ENCODE measurements at regions not wholly inside any gene's neighbourhood (a gene's known extent, or its start where the extent isn't known, plus 50 kb on each side); places are given as distances from the start of the nearest gene placed in this dataset.

- TF ChIP-seq POLR2AphosphoS5 (IDR thresholded peaks at IDR 0.05; ENCODE audit: low read depth, low read length): no peak
- TF ChIP-seq TAF1 (IDR thresholded peaks at IDR 0.05; ENCODE audit: borderline replicate concordance, insufficient read depth, low read length): no peak
- TF ChIP-seq, protein P1, sequence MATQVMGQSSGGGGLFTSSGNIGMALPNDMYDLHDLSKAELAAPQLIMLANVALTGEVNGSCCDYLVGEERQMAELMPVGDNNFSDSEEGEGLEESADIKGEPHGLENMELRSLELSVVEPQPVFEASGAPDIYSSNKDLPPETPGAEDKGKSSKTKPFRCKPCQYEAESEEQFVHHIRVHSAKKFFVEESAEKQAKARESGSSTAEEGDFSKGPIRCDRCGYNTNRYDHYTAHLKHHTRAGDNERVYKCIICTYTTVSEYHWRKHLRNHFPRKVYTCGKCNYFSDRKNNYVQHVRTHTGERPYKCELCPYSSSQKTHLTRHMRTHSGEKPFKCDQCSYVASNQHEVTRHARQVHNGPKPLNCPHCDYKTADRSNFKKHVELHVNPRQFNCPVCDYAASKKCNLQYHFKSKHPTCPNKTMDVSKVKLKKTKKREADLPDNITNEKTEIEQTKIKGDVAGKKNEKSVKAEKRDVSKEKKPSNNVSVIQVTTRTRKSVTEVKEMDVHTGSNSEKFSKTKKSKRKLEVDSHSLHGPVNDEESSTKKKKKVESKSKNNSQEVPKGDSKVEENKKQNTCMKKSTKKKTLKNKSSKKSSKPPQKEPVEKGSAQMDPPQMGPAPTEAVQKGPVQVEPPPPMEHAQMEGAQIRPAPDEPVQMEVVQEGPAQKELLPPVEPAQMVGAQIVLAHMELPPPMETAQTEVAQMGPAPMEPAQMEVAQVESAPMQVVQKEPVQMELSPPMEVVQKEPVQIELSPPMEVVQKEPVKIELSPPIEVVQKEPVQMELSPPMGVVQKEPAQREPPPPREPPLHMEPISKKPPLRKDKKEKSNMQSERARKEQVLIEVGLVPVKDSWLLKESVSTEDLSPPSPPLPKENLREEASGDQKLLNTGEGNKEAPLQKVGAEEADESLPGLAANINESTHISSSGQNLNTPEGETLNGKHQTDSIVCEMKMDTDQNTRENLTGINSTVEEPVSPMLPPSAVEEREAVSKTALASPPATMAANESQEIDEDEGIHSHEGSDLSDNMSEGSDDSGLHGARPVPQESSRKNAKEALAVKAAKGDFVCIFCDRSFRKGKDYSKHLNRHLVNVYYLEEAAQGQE (IDR thresholded peaks at IDR 0.05; ENCODE audit: insufficient read depth in 1 of 2, low read depth in 2 of 2, low read length in 2 of 2): no peak
- TF ChIP-seq SIN3A (IDR thresholded peaks at IDR 0.05; ENCODE audit: borderline replicate concordance, insufficient read depth, low read length): no peak
These were observed 2023.3 kb downstream of the NCAM2 start for GRCh38 chr21:23021481-23021880.
